Activated effector memory CD4-positive, alpha-beta T cell treated with Interleukin-2 at 50 U/mL for 16 hours (primary cell): ENCODE measurements at regions not wholly inside any gene's neighbourhood (a gene's known extent, or its start where the extent isn't known, plus 50 kb on each side); places are given as distances from the start of the nearest gene placed in this dataset.

Experiments used
- DNase-seq: peaks from one replicate; pipeline ENCODE4 v3.0.0-alpha.2; 2020

DNA sequence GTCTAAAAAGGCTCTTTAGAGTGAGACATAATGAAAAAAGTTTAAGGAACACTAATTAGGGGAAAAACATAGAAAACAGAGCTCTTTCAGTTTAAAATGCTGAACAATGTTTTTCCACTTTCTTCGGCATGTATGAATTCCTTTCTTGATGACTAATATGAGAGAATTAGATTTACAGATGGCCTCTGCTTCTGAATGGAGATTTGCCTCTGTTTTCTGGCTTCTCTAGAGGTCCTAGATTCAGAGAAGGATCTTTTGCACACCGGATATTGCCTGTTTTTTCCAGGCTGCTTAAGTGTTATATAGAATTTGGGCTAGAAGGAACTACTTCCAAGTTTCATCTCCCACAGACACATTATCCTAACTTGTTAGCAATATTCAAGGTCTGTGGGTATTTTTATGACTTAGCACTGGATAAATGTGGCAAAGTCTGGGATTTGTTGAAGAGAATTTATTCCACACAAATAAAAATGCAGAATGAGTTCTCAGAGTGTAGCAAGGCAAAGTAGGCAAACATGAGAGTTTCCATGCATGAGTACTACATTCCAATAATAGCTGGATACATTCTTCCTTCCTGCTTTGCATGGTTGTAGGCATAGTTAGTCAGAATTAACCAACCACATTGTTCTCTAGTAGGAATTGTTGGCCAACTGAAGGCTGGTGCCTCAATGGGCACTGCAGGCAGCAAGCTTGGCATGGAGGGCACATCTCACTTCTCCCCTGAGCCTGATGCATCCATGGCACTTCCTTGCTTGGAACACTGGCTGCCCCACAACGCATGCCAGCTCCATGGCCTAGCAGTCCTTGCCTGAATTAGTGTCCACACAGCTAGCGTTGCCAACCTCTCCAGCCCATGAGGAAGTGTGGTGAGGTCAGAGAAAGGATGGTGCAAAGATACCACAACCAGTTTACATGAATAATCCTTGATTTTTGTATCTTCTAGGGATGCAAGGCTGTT lies 224.2 kb downstream of the CLIC5 start:
- DNase-seq = no peak

GRCh38 chr6:45789238-45789637 lies 226.4 kb downstream of the CLIC5 start:
- no peak for DNase-seq

- no peak for DNase-seq
These were observed 228.3 kb downstream of the CLIC5 start for GRCh38 chr6:45787384-45787783.

- no peak for DNase-seq
These were observed 229.3 kb downstream of the CLIC5 start for GRCh38 chr6:45786355-45786781.

DNA sequence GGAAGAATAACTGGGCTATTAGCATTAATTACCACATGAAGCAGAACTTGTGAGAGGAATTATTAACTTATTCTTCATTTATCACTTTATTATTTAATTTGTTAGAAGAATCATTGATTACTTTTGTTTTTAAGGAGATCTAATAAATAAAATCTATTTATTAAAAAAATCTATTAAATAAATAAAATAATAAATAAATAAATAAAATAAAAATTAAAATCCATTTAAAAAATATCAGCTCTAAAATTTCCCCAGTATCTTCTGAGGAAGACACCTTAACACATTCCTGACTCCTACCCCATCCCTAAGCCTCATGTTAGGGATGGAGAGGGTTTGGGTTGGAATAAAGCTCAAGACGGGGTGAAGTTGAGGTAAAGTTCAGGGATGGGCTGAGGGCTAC lies 231.4 kb downstream of the CLIC5 start:
- no peak for DNase-seq

DNA sequence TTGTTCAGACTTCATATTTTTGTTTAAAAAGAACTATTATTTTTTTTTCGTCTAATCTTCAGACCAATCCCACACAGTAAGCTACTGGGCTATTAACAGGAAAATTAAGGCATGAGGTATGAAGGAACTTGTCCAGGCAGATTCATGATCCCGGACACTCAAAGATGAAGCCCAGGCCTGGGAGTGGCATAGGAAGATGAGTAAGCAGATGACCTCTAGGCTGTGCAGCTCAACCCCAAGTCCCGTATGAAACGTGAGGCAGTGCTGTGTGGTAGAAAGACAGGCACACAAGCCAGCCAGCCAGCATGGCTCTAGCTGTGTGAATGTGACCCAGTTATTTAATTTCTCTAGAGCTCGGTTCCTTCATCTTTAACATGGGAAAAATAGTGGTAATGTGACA lies 231.9 kb downstream of the CLIC5 start:
- no peak for DNase-seq

GRCh38 chr6:45781890-45782289 lies 233.8 kb downstream of the CLIC5 start:
- no peak for DNase-seq

- DNase-seq = no peak
These were observed 235.1 kb downstream of the CLIC5 start for GRCh38 chr6:45780523-45780922.

DNA sequence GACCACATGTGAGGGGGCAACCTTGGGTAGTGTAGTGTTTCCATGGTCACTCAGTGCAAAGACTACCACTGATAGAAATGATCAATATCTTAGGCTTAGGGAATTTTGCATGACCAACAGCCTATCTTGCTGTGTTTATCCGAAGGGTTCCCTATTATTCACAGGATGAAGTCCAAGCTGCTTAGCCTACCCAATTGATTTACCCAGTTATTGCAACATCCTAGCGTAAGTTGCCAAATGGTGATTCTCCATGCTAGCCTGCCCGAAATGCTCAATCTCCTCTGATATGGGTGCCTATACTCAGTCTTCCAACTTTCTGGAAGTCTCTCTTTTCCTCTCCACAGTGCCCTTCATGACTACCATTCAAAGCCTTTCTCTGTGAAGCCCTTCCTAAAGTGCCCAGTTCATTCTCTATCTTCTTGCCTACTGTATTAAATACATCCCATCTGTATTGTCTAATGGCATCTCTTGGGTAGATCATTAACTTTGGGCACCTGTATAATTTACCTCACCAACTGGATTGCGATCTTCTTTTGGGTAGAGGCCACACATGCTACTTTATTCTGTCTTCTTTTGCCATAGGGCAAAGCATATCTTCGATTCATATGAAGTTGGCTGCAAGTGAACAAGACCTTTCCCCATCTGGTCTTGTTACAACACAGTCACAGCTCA lies 240.5 kb downstream of the CLIC5 start:
- DNase-seq = no peak

GRCh38 chr6:45773906-45774305 lies 241.8 kb downstream of the CLIC5 start:
- no peak for DNase-seq

DNA sequence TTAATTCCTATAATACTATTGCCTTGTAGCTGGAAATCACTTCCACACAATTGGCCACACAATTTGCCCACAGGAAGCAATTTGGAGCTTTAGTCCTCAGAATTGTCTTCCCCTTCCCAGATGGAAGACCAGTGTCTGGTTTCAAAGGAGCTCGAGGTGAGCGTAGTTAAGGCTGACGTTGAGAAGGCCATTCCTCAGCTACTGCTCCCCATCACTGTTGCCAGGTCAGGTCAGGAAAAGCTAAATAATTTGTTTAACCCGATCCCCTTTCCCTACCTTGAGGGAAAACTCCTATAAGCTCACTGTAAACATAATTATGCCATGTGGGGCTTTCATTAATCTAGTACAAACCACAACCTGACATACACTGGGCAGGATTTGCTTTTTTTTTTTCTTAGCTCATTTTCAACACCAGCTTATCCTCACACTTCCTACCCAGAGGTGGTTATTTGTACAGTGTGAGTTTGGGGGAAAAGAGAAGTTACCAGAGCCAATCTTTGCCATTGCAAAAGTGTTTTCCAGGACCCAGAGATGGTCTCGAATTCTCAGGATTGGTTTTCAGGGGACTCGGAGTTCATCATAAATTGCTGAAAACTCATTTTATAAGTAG lies 242.7 kb downstream of the CLIC5 start:
- DNase-seq = no peak

- DNase-seq = no peak
These were observed 243.6 kb downstream of the CLIC5 start for GRCh38 chr6:45772051-45772450.

DNA sequence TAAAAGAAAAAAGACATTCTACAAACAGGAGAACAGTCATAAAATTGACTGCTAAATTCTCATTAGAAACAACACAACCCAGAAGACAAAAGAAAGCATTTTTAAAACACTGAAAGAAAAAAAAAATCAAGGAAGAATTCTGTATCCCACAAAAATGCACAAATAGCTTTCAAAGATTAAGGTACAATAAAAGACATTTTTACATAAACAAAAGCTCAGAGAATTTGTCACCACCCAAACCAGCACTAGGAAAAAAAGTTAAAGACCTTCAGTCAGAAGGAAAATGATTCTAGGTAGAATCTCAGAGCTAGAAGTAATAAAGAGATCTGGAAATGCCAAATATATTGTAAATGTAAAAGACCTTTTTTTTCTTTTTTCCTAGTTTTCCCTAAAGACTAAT lies 252.4 kb downstream of the CLIC5 start:
- no peak for DNase-seq

GRCh38 chr6:45759472-45759810 lies 256.2 kb downstream of the CLIC5 start:
- no peak for DNase-seq

DNA sequence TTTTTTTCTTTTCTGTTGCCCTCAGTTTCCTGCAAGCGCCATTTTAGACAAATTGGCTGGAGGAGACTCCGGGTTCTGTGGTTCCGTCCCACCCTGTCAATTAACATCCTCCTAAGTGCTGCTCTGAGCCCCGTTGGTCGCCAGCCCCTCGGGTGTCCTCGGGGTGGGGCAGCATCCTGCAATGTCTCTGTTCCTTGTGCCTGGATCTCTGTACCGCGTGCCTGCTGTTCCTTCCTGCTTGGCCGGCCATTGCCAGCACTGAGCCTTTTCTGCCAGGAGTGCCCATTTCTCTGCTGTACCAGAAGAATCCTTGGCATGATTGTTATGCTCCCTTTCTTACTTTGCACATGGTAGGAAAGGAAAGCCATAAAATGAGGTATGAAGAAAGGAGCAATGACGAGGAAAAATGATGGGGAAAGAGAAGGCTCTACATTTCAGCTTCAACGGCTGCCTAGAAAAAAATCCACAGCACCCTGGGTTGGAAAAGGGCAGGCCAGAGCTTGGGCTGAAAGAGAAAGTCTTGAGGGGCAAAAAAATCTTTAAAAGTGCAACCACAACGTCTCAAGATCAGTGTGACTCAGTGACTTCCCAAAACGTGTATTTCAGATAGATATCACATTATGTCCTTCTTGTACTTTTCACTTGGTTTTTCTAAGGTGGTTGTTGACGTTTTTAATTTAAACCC lies 256.7 kb downstream of the CLIC5 start:
- no peak for DNase-seq

DNA sequence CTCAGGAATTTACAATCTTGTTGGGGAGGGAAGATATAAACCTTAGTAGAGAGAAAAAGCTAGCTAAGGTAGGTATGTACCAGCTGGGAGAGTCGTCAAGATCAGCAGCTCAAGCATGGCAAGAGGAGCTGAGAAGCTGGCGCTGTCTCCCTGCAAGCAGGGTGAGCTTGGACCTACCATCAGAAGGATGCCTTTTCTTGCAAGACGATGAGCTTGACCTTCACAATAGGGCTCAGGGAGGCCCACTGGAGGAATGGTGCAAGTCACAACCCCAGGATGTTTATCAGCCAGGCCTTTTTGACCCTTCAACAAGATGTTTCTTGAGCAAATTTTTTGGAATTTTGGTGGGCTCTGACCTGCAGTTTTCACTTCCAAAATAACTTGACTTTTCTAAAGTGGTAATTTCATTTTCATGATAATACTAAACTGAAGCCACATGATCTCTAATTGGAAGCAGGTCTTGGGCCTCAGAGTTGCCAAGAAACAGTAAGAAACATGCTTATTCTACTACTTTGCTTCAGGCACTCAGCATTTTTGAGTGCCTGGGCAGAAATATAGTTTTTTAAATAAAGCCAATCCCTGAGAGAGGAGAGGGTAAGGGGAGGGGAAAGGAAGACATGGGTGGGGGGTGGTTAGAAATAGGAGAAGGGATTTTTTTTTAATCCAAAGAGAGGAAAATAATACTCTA lies 258.1 kb downstream of the CLIC5 start:
- no peak for DNase-seq

- no peak for DNase-seq
These were observed 259.1 kb downstream of the CLIC5 start for GRCh38 chr6:45756606-45757005.

- DNase-seq = no peak
These were observed 261.2 kb downstream of the CLIC5 start for GRCh38 chr6:45754432-45754831.

DNA sequence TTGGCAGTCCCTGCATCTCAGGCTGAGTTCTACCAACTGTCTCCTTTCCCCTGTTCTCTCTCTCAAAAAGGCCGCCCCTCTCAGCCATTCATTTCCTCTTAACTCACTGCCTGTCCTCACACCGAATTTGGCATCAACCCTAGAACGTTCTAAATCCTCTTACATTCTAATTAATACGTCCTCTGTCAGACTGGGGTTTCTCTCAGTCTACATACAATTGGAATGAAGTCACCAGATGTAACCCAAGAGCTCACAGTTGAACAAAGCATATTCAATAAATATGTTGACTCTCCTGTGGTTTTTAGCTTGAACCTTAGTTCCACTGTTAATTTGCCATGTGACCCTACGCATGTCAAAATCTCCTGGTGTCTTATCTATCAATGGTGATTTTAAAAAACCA lies 269.6 kb downstream of the CLIC5 start:
- no peak for DNase-seq

DNA sequence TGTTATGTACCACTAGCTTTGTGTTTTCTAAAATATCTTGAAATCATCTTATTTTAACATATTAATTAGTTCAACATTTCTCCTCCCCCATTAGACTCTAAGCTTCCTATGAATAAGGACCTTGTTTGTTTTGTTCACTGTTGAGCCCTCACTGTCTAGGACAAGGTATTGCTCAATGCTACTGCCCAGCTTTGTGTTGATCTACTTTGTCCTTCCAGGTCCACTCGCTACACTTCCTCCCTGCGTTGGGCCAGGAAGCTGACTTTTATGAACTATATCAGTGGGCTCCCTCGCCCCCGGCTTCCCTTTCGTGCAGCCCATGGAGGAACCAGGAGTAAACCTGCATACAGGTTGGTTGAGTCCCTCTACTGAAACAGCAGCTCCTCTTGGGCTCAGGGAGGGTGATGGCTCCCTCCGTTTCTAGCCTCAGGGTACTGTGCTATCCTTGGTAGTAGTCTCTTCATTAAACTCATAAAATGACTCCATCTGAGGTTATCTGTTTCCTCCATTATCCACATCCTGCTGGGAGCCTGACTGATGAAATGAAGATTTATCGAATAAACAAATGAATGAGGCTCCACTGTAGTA lies 272.5 kb downstream of the CLIC5 start:
- no peak for DNase-seq

DNA sequence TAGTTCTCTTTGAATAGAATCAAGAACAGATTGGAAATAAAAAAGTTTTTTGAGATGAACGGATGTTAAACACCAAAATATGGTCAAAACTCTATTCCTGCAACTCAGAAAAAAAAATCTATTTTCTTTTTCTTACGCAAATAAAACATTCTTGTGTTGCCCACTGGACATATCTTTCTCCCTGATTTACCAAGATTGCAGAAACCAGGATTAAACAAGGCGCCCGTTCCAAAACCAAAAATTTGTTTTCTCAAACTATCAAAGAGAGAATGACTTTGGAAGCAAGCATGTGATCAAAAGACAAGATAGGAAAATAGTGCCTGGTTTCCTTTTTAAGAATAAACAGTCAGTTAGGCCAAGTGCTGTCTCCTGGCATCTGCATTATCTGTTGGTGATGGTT lies 273.1 kb downstream of the CLIC5 start:
- no peak for DNase-seq

DNA sequence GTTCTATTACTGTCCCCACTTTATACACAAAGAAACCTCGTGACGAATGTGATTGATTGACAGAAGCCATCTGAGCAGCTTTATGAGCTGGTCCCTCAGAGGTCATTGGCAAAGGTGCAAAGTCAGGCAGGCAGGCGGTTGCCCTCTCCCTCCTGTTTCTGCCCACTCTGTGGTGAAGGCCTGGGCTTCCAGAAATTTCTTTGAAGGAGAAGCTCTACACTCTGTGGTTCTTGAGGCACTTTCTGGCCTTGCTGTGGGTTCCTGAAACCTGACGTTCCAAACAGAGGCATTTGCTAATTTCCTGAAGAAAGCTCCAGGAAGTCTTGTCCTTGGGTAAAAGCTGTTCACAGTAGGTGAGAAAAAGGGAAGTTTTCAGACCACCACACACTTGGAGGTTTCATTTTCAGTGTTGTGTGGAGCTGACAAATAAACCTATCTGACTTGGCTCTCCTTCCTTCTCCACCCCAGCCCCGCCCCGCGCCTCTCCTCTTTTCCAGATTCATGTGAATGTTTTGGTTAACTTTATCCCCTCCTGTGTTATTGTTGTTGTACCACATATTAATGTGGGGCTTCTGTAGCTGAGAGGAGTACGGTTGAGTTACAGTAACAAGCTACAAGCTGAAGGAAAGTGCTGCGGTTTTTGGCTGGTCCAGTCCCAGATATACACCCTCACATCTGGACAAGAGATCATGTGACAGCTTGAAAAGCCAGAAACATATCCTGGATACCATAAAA lies 274.1 kb downstream of the CLIC5 start:
- no peak for DNase-seq
